ENCODE measurements at regions not wholly inside any gene's neighbourhood (a gene's known extent, or its start where the extent isn't known, plus 50 kb on each side); places are given as distances from the start of the nearest gene placed in this dataset.
"Not testable (repeated sequence)": the region's sequence is repeated elsewhere in the genome, so short reads cannot be mapped to it uniquely, and the experiment has no call there.

- H3K4me3 Mint-ChIP-seq = no peak overlapping the region
- ChIA-PET CTCF (interaction anchor here (1.2 kb wide), 1 partner anchor 15 kb away, joined by 3 read pairs; no protein-coding TSS in a partner anchor), POLR2A (no interaction called here)
- DNase-seq (ENCODE audit: low spot score) (no peak), ATAC-seq (no peak)
- no peaks in the 10 kb centered on the region for H3K36me3 Mint-ChIP-seq
- H3K27me3 Mint-ChIP-seq (ENCODE audit: low read depth) = no peaks in the 10 kb centered on the region
- H3K4me1 Mint-ChIP-seq = peaks cover 16% of the 10 kb centered on the region
- H3K27ac Mint-ChIP-seq = no peak overlapping the region
- no peak for TF ChIP-seq E2F1 (CRISPR knock-in tag; IDR thresholded peaks at IDR 0.05)
- H3K9me3 Mint-ChIP-seq = peaks cover 5% of the 10 kb centered on the region; the same call in 1 of the 2 replicates
Observed at GRCh38 chr2:185274718-185275484, 463.7 kb upstream of the FSIP2 start.

- H3K9me3 Mint-ChIP-seq; CTCF ChIA-PET; ATAC-seq; DNase-seq (ENCODE audit: low spot score); H3K27ac Mint-ChIP-seq; H3K36me3 Mint-ChIP-seq; H3K4me3 Mint-ChIP-seq; H3K27me3 Mint-ChIP-seq (ENCODE audit: low read depth); POLR2A ChIA-PET: not testable (repeated sequence)
- peaks cover 16% of the 10 kb centered on the region for H3K4me1 Mint-ChIP-seq
Observed at GRCh38 chr2:185275979-185276378, 462.6 kb upstream of the FSIP2 start.

GRCh38 chr2:185278761-185279160, 459.8 kb upstream of the FSIP2 start:
- no peak overlapping the region for H3K27ac Mint-ChIP-seq
- CTCF ChIA-PET = interaction anchor here (0.5 kb wide), 1 partner anchor 1223 kb away, joined by 3 read pairs; no protein-coding TSS in a partner anchor

More at GRCh38 chr2:185278761-185279160, 459.8 kb upstream of the FSIP2 start:
- Mint-ChIP-seq H3K4me3 (no peak overlapping the region), H3K4me1 (peaks cover 16% of the 10 kb centered on the region), H3K9me3 (no peaks in the 10 kb centered on the region), H3K36me3 (no peaks in the 10 kb centered on the region), H3K27me3 (ENCODE audit: low read depth) (no peaks in the 10 kb centered on the region)
- TF ChIP-seq RELA (CRISPR knock-in tag; IDR thresholded peaks at IDR 0.05; ENCODE audit: borderline replicate concordance) = no peak
- no peak for TF ChIP-seq ZNF121 (CRISPR knock-in tag; IDR thresholded peaks at IDR 0.05)
- TF ChIP-seq ATF3 (CRISPR knock-in tag; conservative IDR thresholded peaks at IDR 0.05) = no peak
- TF ChIP-seq USF2 (CRISPR knock-in tag; IDR thresholded peaks at IDR 0.05) = no peak
- no peak for TF ChIP-seq TEAD4 (CRISPR knock-in tag; IDR thresholded peaks at IDR 0.05)
- no peak for TF ChIP-seq ETV6 (CRISPR knock-in tag; IDR thresholded peaks at IDR 0.05)
- no peak for TF ChIP-seq ZNF671 (CRISPR knock-in tag; IDR thresholded peaks at IDR 0.05)
- no peak for TF ChIP-seq NFATC4 (CRISPR knock-in tag; IDR thresholded peaks at IDR 0.05)
- no peak for TF ChIP-seq ZNF281 (CRISPR knock-in tag; IDR thresholded peaks at IDR 0.05)
- TF ChIP-seq ZMAT4 (CRISPR knock-in tag; IDR thresholded peaks at IDR 0.05) = no peak
- POLR2A ChIA-PET = no interaction called here
- no peak for ATAC-seq
- no peak for DNase-seq (ENCODE audit: low spot score)
